Trophoblast cell (in vitro differentiated cells and primary cell): ENCODE measurements at regions not wholly inside any gene's neighbourhood (a gene's known extent, or its start where the extent isn't known, plus 50 kb on each side); places are given as distances from the start of the nearest gene placed in this dataset.

Experiments
- DNase-seq, 2 donors: peaks; one replicate each; pipeline ENCODE4 v3.0.0-alpha.2; 2016
- H2AFZ ChIP-seq: 2 replicates; pipeline ENCODE4 v1.6.1; 2013; ENCODE audit warnings: low read length, moderate library complexity, mild to moderate bottlenecking; ENCODE audit not compliant: insufficient read depth, poor library complexity
- H2AK5ac ChIP-seq: 2 replicates; pipeline ENCODE4 v1.6.1; 2013; ENCODE audit warnings: mild to moderate bottlenecking, low read length
- H2BK120ac ChIP-seq: 2 replicates; pipeline ENCODE4 v1.6.1; 2013; ENCODE audit warnings: low read length, mild to moderate bottlenecking, moderate library complexity; ENCODE audit not compliant: insufficient read depth, poor library complexity
- H2BK12ac ChIP-seq: 2 replicates; pipeline ENCODE4 v1.6.1; 2013; ENCODE audit warnings: mild to moderate bottlenecking, low read length, moderate library complexity
- H2BK5ac ChIP-seq: 2 replicates; pipeline ENCODE4 v1.6.1; 2013; ENCODE audit warnings: low read length, low read depth, moderate library complexity, mild to moderate bottlenecking; ENCODE audit not compliant: poor library complexity
- H3K14ac ChIP-seq: 2 replicates; pipeline ENCODE4 v1.6.1; 2013; ENCODE audit warnings: mild to moderate bottlenecking, low read length
- H3K18ac ChIP-seq: 2 replicates; pipeline ENCODE4 v1.6.1; 2013; ENCODE audit warnings: mild to moderate bottlenecking, low read length
- H3K23ac ChIP-seq: 2 replicates; pipeline ENCODE4 v1.6.1; 2013; ENCODE audit warnings: low read length
- H3K27ac ChIP-seq: 2 replicates; pipeline ENCODE4 v1.5.1; 2013; ENCODE audit warnings: low read depth, mild to moderate bottlenecking, inconsistent platforms, low read length, moderate library complexity
- H3K27me3 ChIP-seq: 2 replicates; pipeline ENCODE4 v1.6.1; 2013; ENCODE audit warnings: inconsistent platforms, mild to moderate bottlenecking, low read length, moderate library complexity; ENCODE audit not compliant: insufficient read depth
- H3K36me3 ChIP-seq, 2 experiments: 1 replicate in 1 of 2; 2 replicates in 1 of 2; pipeline ENCODE4 v1.6.1; 2013; ENCODE audit warnings: low read length in 2 of 2, mild to moderate bottlenecking in 2 of 2, moderate library complexity in 1 of 2; ENCODE audit not compliant: insufficient read depth in 2 of 2, control insufficient read depth in 1 of 2
- H3K4ac ChIP-seq: 2 replicates; pipeline ENCODE4 v1.6.1; 2013; ENCODE audit warnings: low read depth, mild to moderate bottlenecking, low read length, moderate library complexity
- H3K4me1 ChIP-seq, 2 experiments: 1 replicate in 1 of 2; 2 replicates in 1 of 2; pipeline ENCODE4 v1.6.1; 2013; ENCODE audit warnings: low read length in 2 of 2, mild to moderate bottlenecking in 2 of 2, moderate library complexity in 1 of 2; ENCODE audit not compliant: insufficient read depth in 2 of 2, control insufficient read depth in 1 of 2
- H3K4me2 ChIP-seq: 2 replicates; pipeline ENCODE4 v1.6.1; 2013; ENCODE audit warnings: inconsistent platforms, mild to moderate bottlenecking, low read length, moderate library complexity
- H3K4me3 ChIP-seq: 2 replicates; pipeline ENCODE4 v1.5.1; 2013; ENCODE audit warnings: mild to moderate bottlenecking, low read depth, low read length, inconsistent platforms
- H3K79me1 ChIP-seq: one replicate; pipeline ENCODE4 v1.6.1; 2013; ENCODE audit warnings: low read length
- H3K79me2 ChIP-seq: 2 replicates; pipeline ENCODE4 v1.6.1; 2013; ENCODE audit warnings: low read length, mild to moderate bottlenecking; ENCODE audit not compliant: control insufficient read depth, insufficient read depth, poor library complexity
- H3K9ac ChIP-seq: 2 replicates; pipeline ENCODE4 v1.6.1; 2013; ENCODE audit warnings: mild to moderate bottlenecking, low read length
- H3K9me3 ChIP-seq: 2 replicates; pipeline ENCODE4 v1.6.1; 2013; ENCODE audit warnings: low read depth, mild to moderate bottlenecking, control low read depth, inconsistent platforms, low read length; ENCODE audit not compliant: insufficient read depth
- H4K12ac ChIP-seq: 2 replicates; pipeline ENCODE4 v1.6.1; 2013; ENCODE audit warnings: low read depth, mild to moderate bottlenecking, low read length, moderate library complexity
- H4K8ac ChIP-seq: 2 replicates; pipeline ENCODE4 v1.6.1; 2013; ENCODE audit warnings: low read depth, mild to moderate bottlenecking, low read length, moderate library complexity
- H4K91ac ChIP-seq: one replicate; pipeline ENCODE4 v1.6.1; 2013; ENCODE audit warnings: low read depth, mild to moderate bottlenecking, low read length, moderate library complexity
- WGBS: extraction: QIAGEN DNeasy Blood & Tissue Kit; methylation state at CpG from one replicate; pipeline ENCODE4 v1.1.7; 2013; ENCODE audit warnings: missing lambda C conversion rate; ENCODE audit not compliant: insufficient read length, insufficient coverage; ENCODE audit errors: extremely low coverage; 5-methylcytosine and 5-hydroxymethylcytosine counted together

GRCh38 chr10:88162852-88163251 lies 299.4 kb downstream of the PTEN start:
- WGBS, result no CpG with 5 or more reads among the region's 1 CpG
- no peak overlapping the region for H2BK12ac ChIP-seq
- H3K9me3 ChIP-seq, result no peaks in the 10 kb centered on the region
- no peak overlapping the region for H3K23ac ChIP-seq
- no peak overlapping the region for H3K4me3 ChIP-seq
- no peak overlapping the region for H2AFZ ChIP-seq
- no peak overlapping the region for H2BK5ac ChIP-seq
- H3K4me1 ChIP-seq, result peaks cover 4 to 10% of the 10 kb centered on the region in 2 experiments
- H3K14ac ChIP-seq, result no peak overlapping the region
- no peaks in the 10 kb centered on the region for H3K79me2 ChIP-seq
- H3K4me2 ChIP-seq, result no peak overlapping the region
- no peak overlapping the region for H2AK5ac ChIP-seq
- peak overlapping the region; percentile 20 for H2BK120ac ChIP-seq
- no peaks in the 10 kb centered on the region for H3K36me3 ChIP-seq
- no peak overlapping the region for H4K91ac ChIP-seq
- H3K27me3 ChIP-seq, result no peaks in the 10 kb centered on the region
- H3K18ac ChIP-seq, result no peak overlapping the region
- no peak overlapping the region for H3K27ac ChIP-seq
- H3K4ac ChIP-seq, result no peak overlapping the region
- no peak overlapping the region for H3K9ac ChIP-seq
- H4K12ac ChIP-seq, result no peak overlapping the region
- DNase-seq, result no peak
- no peaks in the 10 kb centered on the region for H3K79me1 ChIP-seq
- no peak overlapping the region for H4K8ac ChIP-seq

GRCh38 chr10:88163572-88163971 lies 300.1 kb downstream of the PTEN start:
- Histone ChIP-seq H3K18ac (no peak overlapping the region), H2BK5ac (peak overlapping the region; percentile 39), H3K79me2 (no peaks in the 10 kb centered on the region), H4K12ac (no peak overlapping the region), H2BK12ac (peak overlapping the region; percentile 6), H3K27ac (no peak overlapping the region), H3K4me2 (no peak overlapping the region), H3K79me1 (no peaks in the 10 kb centered on the region), H4K91ac (no peak overlapping the region), H3K4ac (no peak overlapping the region), H3K4me3 (no peak overlapping the region), H3K4me1 (peaks cover 4 to 10% of the 10 kb centered on the region in 2 experiments), H3K9me3 (no peaks in the 10 kb centered on the region), H2AK5ac (no peak overlapping the region), H3K14ac (no peak overlapping the region), H3K36me3 (no peaks in the 10 kb centered on the region), H3K9ac (no peak overlapping the region), H2AFZ (peak overlapping the region; percentile 23), H3K27me3 (no peaks in the 10 kb centered on the region), H4K8ac (no peak overlapping the region), H3K23ac (no peak overlapping the region), H2BK120ac (no peak overlapping the region)
- DNase-seq, result no peak
- WGBS, result no CpG with 5 or more reads among the region's 3 CpGs

GRCh38 chr10:88164471-88164870 lies 301.0 kb downstream of the PTEN start:
- Histone ChIP-seq H3K9ac (peak overlapping the region; percentile 17), H3K4me3 (no peak overlapping the region), H3K4me1 (peaks cover 0 to 4% of the 10 kb centered on the region in 2 experiments), H3K18ac (no peak overlapping the region), H3K14ac (no peak overlapping the region), H3K4me2 (no peak overlapping the region), H3K4ac (no peak overlapping the region), H3K9me3 (no peaks in the 10 kb centered on the region), H4K91ac (no peak overlapping the region), H4K8ac (no peak overlapping the region), H2AFZ (no peak overlapping the region), H2BK12ac (no peak overlapping the region), H3K79me1 (no peaks in the 10 kb centered on the region), H4K12ac (no peak overlapping the region), H3K27me3 (no peaks in the 10 kb centered on the region), H3K36me3 (no peaks in the 10 kb centered on the region), H2BK120ac (no peak overlapping the region), H3K23ac (no peak overlapping the region), H2AK5ac (no peak overlapping the region), H3K27ac (no peak overlapping the region), H2BK5ac (no peak overlapping the region), H3K79me2 (no peaks in the 10 kb centered on the region)
- no CpG with 5 or more reads among the region's 1 CpG for whole genome bisulfite sequencing
- DNase-seq, result no peak

- Histone ChIP-seq H3K27ac (no peak overlapping the region), H3K36me3 (no peaks in the 10 kb centered on the region), H2AK5ac (no peak overlapping the region), H4K12ac (no peak overlapping the region), H3K9ac (no peak overlapping the region), H4K91ac (no peak overlapping the region), H3K9me3 (no peaks in the 10 kb centered on the region), H2AFZ (no peak overlapping the region), H3K79me1 (no peaks in the 10 kb centered on the region), H3K18ac (no peak overlapping the region), H2BK12ac (no peak overlapping the region), H3K79me2 (no peaks in the 10 kb centered on the region), H4K8ac (no peak overlapping the region), H3K14ac (no peak overlapping the region), H2BK120ac (no peak overlapping the region), H3K4me2 (no peak overlapping the region), H2BK5ac (no peak overlapping the region), H3K4ac (no peak overlapping the region), H3K27me3 (no peaks in the 10 kb centered on the region), H3K4me1 (peaks cover 0 to 4% of the 10 kb centered on the region in 2 experiments), H3K23ac (no peak overlapping the region), H3K4me3 (no peak overlapping the region)
- no CpG with 5 or more reads among the region's 7 CpGs for WGBS
- peak in 1 of 2 donors; percentile 24 for DNase-seq
Observed at GRCh38 chr10:88165849-88166271, 302.4 kb downstream of the PTEN start.
